Kidney (tissue), 13 donors: ENCODE measurements at regions not wholly inside any gene's neighbourhood (a gene's known extent, or its start where the extent isn't known, plus 50 kb on each side); places are given as distances from the start of the nearest gene placed in this dataset.
A peak's percentile ranks its signal among the peaks of the same experiment; 100 is the strongest.

Experiments
- DNase-seq, 5 donors: peaks; one replicate each; pipeline ENCODE4 v3.0.0-alpha.2; 2013 to 2020
- FAIRE-seq: peaks from 2 replicates; lab custom pipeline; 2012; peaks lifted over from hg19 to GRCh38; lab: Jason Lieb, UNC
- H3K27ac ChIP-seq, 2 donors: one replicate each; pipeline ENCODE4 v1.7.0; 2013; ENCODE audit warnings: low read depth in 2 of 2, low read length in 2 of 2, inconsistent platforms in 1 of 2
- H3K27me3 ChIP-seq: one replicate; pipeline ENCODE4 v1.7.1; 2013; ENCODE audit warnings: low read length, inconsistent platforms; ENCODE audit not compliant: control insufficient read depth, insufficient read depth
- H3K36me3 ChIP-seq, 3 donors: one replicate each; pipeline versions ENCODE4 v1.7.0 to v1.7.1; 2013; ENCODE audit warnings: low read length in 3 of 3, control low read depth in 1 of 3, inconsistent platforms in 1 of 3; ENCODE audit not compliant: insufficient read depth in 3 of 3, control insufficient read depth in 2 of 3
- H3K4me1 ChIP-seq, 3 donors: one replicate each; pipeline versions ENCODE4 v1.7.0 to v1.7.1; 2013; ENCODE audit warnings: low read length in 3 of 3, inconsistent platforms in 1 of 3, low read depth in 1 of 3; ENCODE audit not compliant: control insufficient read depth in 2 of 3, insufficient read depth in 2 of 3
- H3K4me3 ChIP-seq, 3 donors: one replicate each; pipeline versions ENCODE4 v1.7.0 to v1.8.1; 2013; ENCODE audit warnings: low read length in 3 of 3, control low read depth in 1 of 3, inconsistent platforms in 1 of 3
- H3K9ac ChIP-seq, 3 donors: one replicate each; pipeline versions ENCODE4 v1.7.0 to v1.7.1; 2013; ENCODE audit warnings: low read length in 3 of 3, control low read depth in 1 of 3, inconsistent platforms in 1 of 3
- H3K9me3 ChIP-seq, 3 donors: one replicate each; pipeline versions ENCODE4 v1.7.0 to v1.7.1; 2013; ENCODE audit warnings: low read length in 3 of 3, control low read depth in 1 of 3, inconsistent platforms in 1 of 3; ENCODE audit not compliant: control insufficient read depth in 2 of 3, insufficient read depth in 1 of 3
- intact Hi-C: fragments of 100-400 bp; cut with DNase I; formaldehyde crosslinking; loops from one replicate; pipeline ENCODE4 v1.11.1; 2022
- TF ChIP-seq, protein P1 (sequence below): IDR thresholded peaks from 3 replicates; pipeline ENCODE4 v1.5.1; 2012; ENCODE audit warnings: mild to moderate bottlenecking, moderate library complexity, borderline replicate concordance; ENCODE audit not compliant: insufficient read depth; ENCODE audit errors: extremely low read depth
- donor health status: control.
- donor health status: control.
- donor health status: control.
- donor health status: control.
- donor health status: control.
- donor health status: DM: yes; HTN: yes; CAD: no.
- donor health status: Normal renal cell carcinoma (clear cell type).

DNA sequence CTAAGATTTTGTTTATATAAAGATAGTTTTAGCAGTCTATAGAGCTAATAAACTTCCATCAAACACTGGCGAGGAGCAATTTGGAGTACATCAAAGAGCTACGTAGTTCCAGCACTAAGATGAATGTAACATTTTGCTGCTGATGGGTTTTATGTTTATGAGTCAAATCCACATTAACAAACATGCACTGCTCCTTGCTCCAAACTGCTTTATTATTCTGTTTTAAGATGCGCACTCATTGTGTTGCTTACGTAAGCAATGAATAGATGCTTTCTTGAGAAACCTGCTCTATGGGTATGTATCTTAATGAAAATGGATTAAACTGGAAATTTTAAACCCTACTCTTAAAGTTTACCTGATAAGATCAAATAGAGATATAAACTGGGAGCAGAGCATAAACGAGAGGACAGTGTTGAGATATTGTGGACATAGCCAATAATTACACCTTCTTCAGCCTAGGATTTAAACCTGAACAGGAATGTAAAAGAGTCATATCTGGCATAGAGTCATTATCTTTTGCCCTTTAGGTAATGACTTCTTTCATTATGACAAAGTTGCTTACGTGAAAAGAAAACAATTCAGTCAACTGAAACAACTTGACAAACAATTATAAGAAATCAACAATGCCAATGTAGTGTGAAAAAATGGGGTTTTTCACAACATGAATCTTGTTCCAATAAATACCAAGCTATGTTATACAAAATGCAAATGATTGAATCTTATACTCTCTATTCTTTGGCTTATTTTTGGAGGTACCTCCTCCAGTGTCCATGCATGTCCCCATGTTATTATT lies 153.5 kb upstream of the MTPN start:
- Histone ChIP-seq H3K4me1 (no peaks in the 10 kb centered on the region), H3K27ac (no peak overlapping the region), H3K4me3 (no peak overlapping the region), H3K9me3 (no peaks in the 10 kb centered on the region), H3K27me3 (no peaks in the 10 kb centered on the region), H3K36me3 (no peaks in the 10 kb centered on the region), H3K9ac (no peak overlapping the region)
- FAIRE-seq (no peak), DNase-seq (peak in 1 of 5 donors; percentile 23)
- intact Hi-C loops, result no loop called here
- TF ChIP-seq, protein P1, sequence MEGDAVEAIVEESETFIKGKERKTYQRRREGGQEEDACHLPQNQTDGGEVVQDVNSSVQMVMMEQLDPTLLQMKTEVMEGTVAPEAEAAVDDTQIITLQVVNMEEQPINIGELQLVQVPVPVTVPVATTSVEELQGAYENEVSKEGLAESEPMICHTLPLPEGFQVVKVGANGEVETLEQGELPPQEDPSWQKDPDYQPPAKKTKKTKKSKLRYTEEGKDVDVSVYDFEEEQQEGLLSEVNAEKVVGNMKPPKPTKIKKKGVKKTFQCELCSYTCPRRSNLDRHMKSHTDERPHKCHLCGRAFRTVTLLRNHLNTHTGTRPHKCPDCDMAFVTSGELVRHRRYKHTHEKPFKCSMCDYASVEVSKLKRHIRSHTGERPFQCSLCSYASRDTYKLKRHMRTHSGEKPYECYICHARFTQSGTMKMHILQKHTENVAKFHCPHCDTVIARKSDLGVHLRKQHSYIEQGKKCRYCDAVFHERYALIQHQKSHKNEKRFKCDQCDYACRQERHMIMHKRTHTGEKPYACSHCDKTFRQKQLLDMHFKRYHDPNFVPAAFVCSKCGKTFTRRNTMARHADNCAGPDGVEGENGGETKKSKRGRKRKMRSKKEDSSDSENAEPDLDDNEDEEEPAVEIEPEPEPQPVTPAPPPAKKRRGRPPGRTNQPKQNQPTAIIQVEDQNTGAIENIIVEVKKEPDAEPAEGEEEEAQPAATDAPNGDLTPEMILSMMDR, result no peak

DNA sequence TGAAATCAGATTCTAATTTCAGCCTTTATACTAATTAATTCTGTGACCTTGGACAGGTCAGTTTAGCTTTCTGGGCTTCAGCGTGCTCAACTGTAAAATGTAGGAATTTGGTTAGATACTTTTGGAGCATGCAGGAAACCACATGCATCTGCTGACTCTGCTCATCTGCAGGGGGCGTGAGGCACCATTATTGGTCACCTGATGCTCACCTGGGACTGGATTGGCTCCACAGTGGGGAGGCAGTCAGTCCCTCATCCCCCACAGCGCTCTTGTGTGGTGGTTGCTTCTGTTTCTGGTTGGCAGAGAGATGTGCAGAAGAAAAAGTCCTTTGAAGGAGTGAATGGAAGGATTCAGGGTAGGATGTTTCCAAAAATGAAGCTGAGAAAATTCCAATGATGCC lies 150.9 kb upstream of the MTPN start:
- Histone ChIP-seq H3K4me3 (no peak overlapping the region), H3K27me3 (no peaks in the 10 kb centered on the region), H3K4me1 (no peaks in the 10 kb centered on the region), H3K36me3 (no peaks in the 10 kb centered on the region), H3K9me3 (no peaks in the 10 kb centered on the region), H3K27ac (no peak overlapping the region), H3K9ac (no peak overlapping the region)
- TF ChIP-seq, protein P1, result no peak
- FAIRE-seq (no peak), DNase-seq (no peak)
- intact Hi-C loops, result no loop called here

DNA sequence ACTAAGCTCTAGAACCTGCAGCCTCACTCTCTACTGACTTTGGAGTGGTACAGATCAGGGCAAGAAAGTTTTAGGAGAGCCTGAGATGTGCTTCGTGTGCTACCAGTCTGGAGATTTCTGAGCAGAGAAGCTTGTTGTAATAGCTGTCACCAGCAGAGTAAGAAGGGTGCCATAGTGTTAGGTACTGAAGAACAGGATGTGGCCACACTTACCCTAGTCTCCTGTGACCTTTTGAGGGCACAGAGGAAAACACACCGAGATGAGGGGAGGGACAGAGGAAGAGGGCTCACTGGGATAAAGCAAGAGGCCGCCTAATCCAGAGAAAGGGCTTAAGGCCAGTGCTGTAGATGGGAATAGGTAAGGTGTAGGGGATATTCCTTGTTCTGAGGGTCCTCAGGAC lies 146.2 kb upstream of the MTPN start:
- no peak for FAIRE-seq
- intact Hi-C loops, result no loop called here
- TF ChIP-seq, protein P1, result no peak

More for the DNA sequence above, 146.2 kb upstream of the MTPN start:
- H3K27ac ChIP-seq, result no peak overlapping the region
- no peaks in the 10 kb centered on the region for H3K36me3 ChIP-seq
- no peak for DNase-seq
- no peak overlapping the region for H3K9ac ChIP-seq
- H3K4me3 ChIP-seq, result no peak overlapping the region
- H3K9me3 ChIP-seq, result no peaks in the 10 kb centered on the region
- no peaks in the 10 kb centered on the region for H3K27me3 ChIP-seq
- H3K4me1 ChIP-seq, result no peaks in the 10 kb centered on the region
